GM10248 (cell line): ENCODE measurements at regions not wholly inside any gene's neighbourhood (a gene's known extent, or its start where the extent isn't known, plus 50 kb on each side); places are given as distances from the start of the nearest gene placed in this dataset.
"Not testable (repeated sequence)": the region's sequence is repeated elsewhere in the genome, so short reads cannot be mapped to it uniquely, and the experiment has no call there.

Source experiments
- CTCF ChIA-PET: fragments of 300-600 bp; sonication (Branson Sonifier 250); formaldehyde crosslinking; extraction: SDS; loops from one replicate; lab custom pipeline; 2021; ENCODE audit warnings: antibody characterized with exemption; lab: Yijun Ruan, JAX
- POLR2A ChIA-PET: fragments of 350-650 bp; sonication (Branson Sonifier 250); formaldehyde crosslinking; extraction: SDS; loops from one replicate; lab custom pipeline; 2020; ENCODE audit warnings: antibody characterized with exemption; lab: Yijun Ruan, JAX
- DNase-seq: peaks from one replicate; pipeline ENCODE4 v3.0.0; 2012; ENCODE audit errors: extremely low spot score
- CTCF ChIP-seq: IDR thresholded peaks from 2 replicates; pipeline ENCODE4 v1.5.1; 2012; ENCODE audit warnings: mild to moderate bottlenecking, low read depth; ENCODE audit errors: extremely low read depth, missing control alignments, control extremely low read depth

GRCh38 chr7:125061776-125062397, 132.3 kb upstream of the POT1 start:
- POLR2A ChIA-PET = no interaction called here
- CTCF ChIA-PET = no interaction called here
- TF ChIP-seq CTCF = no peak
- DNase-seq = peak; percentile 10

GRCh38 chr7:125061083-125061745, 131.6 kb upstream of the POT1 start:
- POLR2A ChIA-PET, DNase-seq: not testable (repeated sequence)
- CTCF ChIA-PET = interaction anchor here (1.1 to 1.3 kb wide), 2 partner anchors 10 to 255 kb away, joined by 3 read pairs; no protein-coding TSS in a partner anchor

DNA sequence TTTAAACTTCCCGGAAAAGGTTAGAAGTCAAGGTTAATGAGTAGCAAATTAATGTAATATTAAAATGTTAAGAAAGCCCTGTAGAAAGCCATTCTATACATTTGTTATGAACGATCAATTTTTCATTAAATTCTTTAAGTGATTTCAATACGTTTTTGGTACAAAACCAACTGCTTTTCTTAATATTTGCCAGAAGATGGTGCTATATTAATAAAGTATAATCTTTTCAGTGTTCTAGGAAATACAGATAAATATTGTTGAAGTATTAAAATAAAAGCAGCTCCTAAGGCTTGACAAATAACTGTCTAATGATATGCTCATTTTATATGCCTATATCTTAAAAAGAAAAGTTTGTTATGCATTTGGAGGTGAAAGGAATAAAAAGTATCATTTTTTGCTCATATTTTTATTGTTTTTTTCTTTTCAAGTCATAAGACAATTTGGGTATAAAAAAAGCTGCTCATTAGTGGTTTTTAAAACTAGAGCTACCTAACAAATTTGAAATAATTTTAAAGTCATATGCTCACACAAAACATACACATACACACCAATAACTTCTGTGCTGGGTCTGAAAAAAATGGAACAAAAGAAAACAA, 130.3 kb upstream of the POT1 start:
- ChIA-PET CTCF (interaction anchor here (1.1 to 1.3 kb wide), 3 partner anchors 9 to 257 kb away, joined by 3 to 5 read pairs (median 3); no protein-coding TSS in a partner anchor), POLR2A (no interaction called here)
- peak; percentile 29 for TF ChIP-seq CTCF
- DNase-seq = no peak

- CTCF ChIA-PET = no interaction called here
- DNase-seq = no peak
- TF ChIP-seq CTCF = no peak
- POLR2A ChIA-PET = no interaction called here
Observed at GRCh38 chr7:125057963-125058362, 128.3 kb upstream of the POT1 start.

DNA sequence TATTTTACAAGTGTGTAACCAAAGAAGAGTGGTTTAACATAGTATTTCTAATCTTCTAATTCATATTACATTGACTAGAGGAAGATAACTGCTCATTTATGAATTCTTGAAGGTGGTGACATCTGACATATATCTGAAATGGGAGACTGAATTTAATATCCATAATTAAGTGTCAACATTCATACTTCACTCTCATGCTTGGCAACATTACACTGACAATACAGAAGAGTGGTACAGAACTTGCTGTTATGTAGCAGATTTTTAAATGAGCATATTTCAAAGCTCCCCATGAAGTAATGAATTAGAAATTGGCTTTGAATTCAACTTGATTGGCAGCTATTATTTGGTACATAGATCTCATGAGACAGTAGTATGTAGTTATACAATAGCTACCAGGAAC, 125.8 kb upstream of the POT1 start:
- ChIA-PET POLR2A (no interaction called here), CTCF (no interaction called here)
- DNase-seq = no peak
- TF ChIP-seq CTCF = no peak

GRCh38 chr7:125046767-125047166, 117.1 kb upstream of the POT1 start:
- POLR2A ChIA-PET = no interaction called here
- CTCF ChIA-PET = no interaction called here
- no peak for DNase-seq
- TF ChIP-seq CTCF = no peak

GRCh38 chr7:125033506-125033905, 103.9 kb upstream of the POT1 start:
- POLR2A ChIA-PET = no interaction called here
- TF ChIP-seq CTCF = no peak
- CTCF ChIA-PET = no interaction called here
- no peak for DNase-seq
